ENCODE measurements at regions not wholly inside any gene's neighbourhood (a gene's known extent, or its start where the extent isn't known, plus 50 kb on each side); places are given as distances from the start of the nearest gene placed in this dataset.

DNA sequence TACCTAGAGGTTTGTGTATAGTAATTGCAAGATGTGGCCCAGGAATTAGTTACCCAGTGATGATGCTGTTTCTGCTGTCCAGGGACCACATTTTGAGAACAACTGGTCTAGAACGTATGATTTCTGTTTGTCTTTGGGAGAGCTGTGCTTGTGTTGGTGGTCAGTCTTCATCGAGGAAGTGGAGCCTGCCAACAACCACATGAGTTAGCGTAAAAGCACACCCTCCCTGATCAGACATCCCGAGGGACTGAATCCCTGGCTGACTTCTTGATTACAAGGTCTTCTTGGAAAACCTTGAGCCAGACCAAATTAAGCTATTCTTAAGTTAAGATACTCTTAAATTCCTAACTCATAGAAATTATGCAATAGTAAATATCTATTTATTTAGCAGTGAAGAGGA, 81.7 kb upstream of the ZPLD1 start:
- TF ChIP-seq EZH2 (IDR thresholded peaks at IDR 0.05; ENCODE audit: borderline replicate concordance, insufficient read depth, low read length, poor library complexity, severe bottlenecking) (no peak), RAD21 (conservative IDR thresholded peaks at IDR 0.05) (no peak)
- TF ChIP-seq, protein P1, sequence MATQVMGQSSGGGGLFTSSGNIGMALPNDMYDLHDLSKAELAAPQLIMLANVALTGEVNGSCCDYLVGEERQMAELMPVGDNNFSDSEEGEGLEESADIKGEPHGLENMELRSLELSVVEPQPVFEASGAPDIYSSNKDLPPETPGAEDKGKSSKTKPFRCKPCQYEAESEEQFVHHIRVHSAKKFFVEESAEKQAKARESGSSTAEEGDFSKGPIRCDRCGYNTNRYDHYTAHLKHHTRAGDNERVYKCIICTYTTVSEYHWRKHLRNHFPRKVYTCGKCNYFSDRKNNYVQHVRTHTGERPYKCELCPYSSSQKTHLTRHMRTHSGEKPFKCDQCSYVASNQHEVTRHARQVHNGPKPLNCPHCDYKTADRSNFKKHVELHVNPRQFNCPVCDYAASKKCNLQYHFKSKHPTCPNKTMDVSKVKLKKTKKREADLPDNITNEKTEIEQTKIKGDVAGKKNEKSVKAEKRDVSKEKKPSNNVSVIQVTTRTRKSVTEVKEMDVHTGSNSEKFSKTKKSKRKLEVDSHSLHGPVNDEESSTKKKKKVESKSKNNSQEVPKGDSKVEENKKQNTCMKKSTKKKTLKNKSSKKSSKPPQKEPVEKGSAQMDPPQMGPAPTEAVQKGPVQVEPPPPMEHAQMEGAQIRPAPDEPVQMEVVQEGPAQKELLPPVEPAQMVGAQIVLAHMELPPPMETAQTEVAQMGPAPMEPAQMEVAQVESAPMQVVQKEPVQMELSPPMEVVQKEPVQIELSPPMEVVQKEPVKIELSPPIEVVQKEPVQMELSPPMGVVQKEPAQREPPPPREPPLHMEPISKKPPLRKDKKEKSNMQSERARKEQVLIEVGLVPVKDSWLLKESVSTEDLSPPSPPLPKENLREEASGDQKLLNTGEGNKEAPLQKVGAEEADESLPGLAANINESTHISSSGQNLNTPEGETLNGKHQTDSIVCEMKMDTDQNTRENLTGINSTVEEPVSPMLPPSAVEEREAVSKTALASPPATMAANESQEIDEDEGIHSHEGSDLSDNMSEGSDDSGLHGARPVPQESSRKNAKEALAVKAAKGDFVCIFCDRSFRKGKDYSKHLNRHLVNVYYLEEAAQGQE (IDR thresholded peaks at IDR 0.05; ENCODE audit: borderline replicate concordance): no peak
- TF ChIP-seq, protein P2, sequence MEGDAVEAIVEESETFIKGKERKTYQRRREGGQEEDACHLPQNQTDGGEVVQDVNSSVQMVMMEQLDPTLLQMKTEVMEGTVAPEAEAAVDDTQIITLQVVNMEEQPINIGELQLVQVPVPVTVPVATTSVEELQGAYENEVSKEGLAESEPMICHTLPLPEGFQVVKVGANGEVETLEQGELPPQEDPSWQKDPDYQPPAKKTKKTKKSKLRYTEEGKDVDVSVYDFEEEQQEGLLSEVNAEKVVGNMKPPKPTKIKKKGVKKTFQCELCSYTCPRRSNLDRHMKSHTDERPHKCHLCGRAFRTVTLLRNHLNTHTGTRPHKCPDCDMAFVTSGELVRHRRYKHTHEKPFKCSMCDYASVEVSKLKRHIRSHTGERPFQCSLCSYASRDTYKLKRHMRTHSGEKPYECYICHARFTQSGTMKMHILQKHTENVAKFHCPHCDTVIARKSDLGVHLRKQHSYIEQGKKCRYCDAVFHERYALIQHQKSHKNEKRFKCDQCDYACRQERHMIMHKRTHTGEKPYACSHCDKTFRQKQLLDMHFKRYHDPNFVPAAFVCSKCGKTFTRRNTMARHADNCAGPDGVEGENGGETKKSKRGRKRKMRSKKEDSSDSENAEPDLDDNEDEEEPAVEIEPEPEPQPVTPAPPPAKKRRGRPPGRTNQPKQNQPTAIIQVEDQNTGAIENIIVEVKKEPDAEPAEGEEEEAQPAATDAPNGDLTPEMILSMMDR (IDR thresholded peaks at IDR 0.05; ENCODE audit: poor library complexity, severe bottlenecking): no peak
